Retina (tissue), 1 donor: ENCODE measurements at regions not wholly inside any gene's neighbourhood (a gene's known extent, or its start where the extent isn't known, plus 50 kb on each side); places are given as distances from the start of the nearest gene placed in this dataset.
"Not testable (repeated sequence)": the region's sequence is repeated elsewhere in the genome, so short reads cannot be mapped to it uniquely, and the experiment has no call there.

ENCODE experiments used
- DNase-seq: peaks from one replicate; pipeline ENCODE4 v3.0.0-alpha.2; 2016

- DNase-seq = no peak
Observed at GRCh38 chr9:26220367-26220766, 542.1 kb upstream of the TUSC1 start.

DNA sequence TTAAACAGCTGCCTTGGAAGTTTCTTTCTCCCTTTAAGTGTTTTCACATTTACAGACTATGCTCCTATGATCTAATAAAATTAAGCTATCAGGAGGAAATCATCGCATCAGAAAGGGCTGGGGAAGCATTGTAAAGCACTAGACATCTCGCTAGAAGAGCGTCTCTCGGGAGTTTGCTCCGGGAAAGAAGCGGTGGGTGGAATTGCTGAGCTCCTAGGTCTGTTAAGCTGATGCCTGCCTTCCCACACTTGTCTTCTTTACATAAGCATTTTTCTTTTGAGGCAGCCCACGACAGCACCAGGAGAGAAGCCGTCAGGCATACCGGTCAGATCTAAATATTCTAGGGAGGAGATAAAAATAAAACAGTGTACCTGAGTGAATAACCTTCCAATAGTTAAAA is 541.7 kb upstream of the TUSC1 start:
- peak; percentile 53 for DNase-seq

- DNase-seq = no peak
Observed at GRCh38 chr9:26216702-26217101, 538.5 kb upstream of the TUSC1 start.

GRCh38 chr9:26214713-26215444 is 536.6 kb upstream of the TUSC1 start:
- not testable (repeated sequence) for DNase-seq

- peak; percentile 62 for DNase-seq
Observed at GRCh38 chr9:26210338-26210851, 532.2 kb upstream of the TUSC1 start.

- DNase-seq = no peak
Observed at GRCh38 chr9:26205261-26205660, 527.0 kb upstream of the TUSC1 start.

DNA sequence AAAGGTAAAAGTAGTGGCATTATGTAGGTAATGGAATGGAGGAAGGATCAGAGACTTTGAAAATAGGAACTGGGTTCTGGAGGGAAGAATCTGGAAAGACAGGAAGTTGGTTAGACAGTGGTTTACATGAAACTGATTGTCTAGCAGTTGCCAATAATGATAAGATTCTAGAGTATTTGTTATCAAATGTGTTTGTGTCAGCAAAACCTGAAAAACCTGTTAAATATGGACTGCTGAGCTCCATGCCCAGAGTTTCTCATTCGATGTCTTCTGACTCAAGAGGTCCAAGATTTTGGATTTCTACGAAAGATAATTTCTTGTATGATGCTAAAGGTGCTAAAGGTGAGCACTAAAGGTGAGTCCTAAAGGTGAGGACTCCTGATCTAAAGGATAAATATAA is 515.0 kb upstream of the TUSC1 start:
- no peak for DNase-seq

DNA sequence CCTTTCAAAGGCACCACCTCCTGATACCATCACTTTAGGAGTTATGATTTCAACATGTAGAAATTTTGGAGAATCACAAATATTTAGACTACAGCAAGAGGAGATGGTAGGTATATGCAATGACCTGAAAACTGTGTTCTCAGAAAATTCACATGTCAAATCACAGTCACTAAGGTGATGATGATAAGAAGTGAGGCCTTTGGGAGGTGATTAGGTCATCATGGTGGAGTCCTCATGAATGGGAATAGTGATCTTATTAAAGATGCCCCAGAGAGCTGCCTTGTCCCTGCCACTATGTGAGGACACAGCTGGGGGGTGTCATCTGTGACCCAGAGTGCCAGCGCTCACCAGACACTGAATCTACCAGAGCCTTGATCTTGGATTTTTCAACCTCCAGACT is 513.5 kb upstream of the TUSC1 start:
- no peak for DNase-seq

DNA sequence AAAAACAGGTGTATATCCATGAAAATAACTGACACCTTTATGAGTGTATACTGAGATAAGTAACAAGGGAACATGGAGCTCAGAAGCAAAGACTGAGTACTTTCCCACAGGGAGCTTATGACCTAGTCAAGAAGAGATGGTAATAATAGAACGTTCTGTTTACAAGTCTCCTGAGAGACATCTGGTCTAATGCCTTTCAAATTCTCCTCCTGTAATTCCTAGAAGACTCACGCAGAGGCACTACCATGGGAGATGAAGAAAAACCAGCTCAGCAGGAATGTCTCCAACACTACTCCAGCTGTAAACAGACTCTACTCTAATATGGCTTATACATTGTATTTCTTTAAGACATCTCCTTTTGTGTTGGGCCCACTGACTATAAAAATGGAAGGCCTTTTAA is 503.6 kb upstream of the TUSC1 start:
- no peak for DNase-seq

DNA sequence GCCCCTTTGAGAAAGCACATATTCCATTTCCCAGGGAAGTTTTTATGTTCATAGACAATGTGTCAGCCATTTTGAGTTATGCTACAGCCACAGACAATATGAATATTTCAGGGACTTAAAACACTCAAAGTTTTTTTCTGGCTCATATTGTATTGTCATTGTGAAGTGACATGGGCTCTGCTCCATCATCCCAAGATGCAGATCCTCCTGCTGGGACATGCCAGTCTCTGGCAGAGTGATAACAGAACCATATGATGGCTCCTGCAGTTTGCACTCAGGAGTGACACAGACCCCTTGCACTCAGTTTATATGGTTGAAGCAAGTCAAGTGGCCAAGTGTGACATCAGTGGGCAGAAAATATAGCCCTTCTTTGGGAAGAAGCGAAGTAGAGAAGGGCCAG is 498.4 kb upstream of the TUSC1 start:
- no peak for DNase-seq

- no peak for DNase-seq
Observed at GRCh38 chr9:26175264-26175663, 497.0 kb upstream of the TUSC1 start.

- DNase-seq = no peak
Observed at GRCh38 chr9:26172301-26172700, 494.1 kb upstream of the TUSC1 start.

- no peak for DNase-seq
Observed at GRCh38 chr9:26171691-26172090, 493.4 kb upstream of the TUSC1 start.

GRCh38 chr9:26170190-26170589 is 491.9 kb upstream of the TUSC1 start:
- DNase-seq = no peak

- no peak for DNase-seq
Observed at GRCh38 chr9:26169708-26170107, 491.5 kb upstream of the TUSC1 start.

DNA sequence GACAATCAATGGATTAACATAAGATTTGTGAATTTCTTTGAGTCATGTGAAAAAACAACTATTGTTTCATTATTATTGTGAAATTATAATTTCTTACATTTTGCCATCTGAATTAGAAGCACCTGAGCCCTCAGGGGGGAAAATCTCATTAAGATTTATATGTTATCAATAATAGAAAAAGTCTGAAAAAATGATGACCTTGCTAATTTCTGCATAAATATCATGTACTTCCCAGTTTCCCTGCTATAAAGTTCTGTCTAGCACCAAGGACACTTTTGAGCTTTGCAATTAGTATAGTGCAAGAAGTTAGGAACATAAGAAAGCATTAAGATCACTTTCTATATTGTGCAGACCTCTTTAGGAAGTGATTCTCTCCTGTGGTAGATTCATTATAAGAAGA is 488.3 kb upstream of the TUSC1 start:
- DNase-seq = no peak

- no peak for DNase-seq
Observed at GRCh38 chr9:26165426-26165825, 487.2 kb upstream of the TUSC1 start.

- DNase-seq = no peak
Observed at GRCh38 chr9:26163931-26164330, 485.7 kb upstream of the TUSC1 start.

DNA sequence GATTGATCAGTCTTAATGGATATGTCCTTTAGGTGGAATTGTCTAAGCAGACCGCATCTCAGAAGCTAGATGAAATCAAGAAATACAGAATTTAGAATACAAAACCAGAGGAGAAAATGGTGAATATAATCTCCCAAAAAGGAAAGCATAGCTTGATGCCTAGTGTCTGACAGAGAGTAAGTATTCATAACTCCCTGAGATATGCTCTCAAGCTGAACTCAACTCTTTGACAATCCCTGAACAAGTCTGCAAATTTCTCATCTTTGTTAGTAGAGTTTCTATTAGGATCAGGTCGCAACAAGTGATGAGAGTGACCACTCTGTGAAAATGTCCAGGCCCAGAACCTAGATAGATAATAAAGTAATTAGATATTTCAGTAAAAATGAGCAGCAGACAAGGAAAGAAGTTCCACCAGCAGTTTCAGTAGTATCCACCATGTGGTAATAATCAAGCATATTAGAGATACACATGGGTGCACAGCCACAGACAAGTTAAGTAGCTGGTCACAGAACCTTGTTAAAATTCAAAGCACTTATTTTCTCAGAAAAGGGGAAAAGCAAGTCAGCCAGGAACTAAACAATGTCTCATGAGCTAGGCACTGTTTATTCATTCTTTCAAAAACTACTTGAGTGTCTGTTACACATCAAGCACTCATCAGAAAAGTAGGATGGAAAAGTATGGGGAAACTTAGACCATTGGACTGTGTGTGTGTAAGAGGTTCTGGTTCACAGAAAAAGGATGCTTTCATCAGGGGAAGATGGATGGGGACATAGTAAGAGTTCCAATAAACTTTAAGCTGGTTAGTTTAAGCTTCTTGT is 481.5 kb upstream of the TUSC1 start:
- no peak for DNase-seq

DNA sequence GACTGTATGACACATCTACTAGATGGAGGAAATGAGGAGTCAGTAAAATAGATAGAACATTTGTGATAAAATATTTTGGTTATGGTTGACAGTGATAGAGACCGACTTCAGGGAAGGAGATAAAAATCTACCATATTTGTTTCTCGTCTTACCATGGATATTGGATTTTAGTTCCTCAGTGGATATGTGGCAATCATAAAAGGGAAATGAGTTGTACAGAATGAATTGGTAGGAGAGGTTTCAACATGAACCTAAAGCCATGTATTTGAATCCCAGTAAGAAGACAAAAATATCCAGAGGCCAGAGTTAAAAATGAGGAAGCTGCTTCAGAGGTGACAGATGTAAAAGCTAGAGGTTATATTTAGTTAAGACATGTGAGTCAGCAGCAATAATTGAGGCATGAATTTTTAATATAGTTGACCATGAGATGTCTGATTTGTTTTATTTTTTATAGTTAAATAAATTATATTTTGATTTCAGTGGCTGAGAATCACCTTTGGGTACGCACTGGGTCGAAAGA is 480.4 kb upstream of the TUSC1 start:
- no peak for DNase-seq

GRCh38 chr9:26157411-26157810 is 479.2 kb upstream of the TUSC1 start:
- no peak for DNase-seq

DNA sequence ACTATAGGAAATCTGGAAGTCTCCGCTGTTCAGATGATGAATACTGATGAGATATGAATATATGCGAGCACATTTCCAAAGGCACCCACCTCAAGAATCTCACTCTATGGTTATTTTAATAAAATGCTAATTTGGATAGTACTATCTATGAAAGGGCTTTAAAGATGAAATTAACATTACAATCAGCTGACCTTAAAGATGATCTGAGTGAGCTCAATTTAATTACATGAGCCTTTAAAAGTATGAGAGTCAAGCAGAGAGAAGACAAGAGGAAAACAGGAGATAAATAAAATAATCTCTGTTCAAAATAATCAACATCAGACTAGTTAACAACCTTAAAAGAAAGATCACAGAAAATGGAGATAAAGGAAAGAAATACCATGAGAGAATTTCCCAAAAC is 474.1 kb upstream of the TUSC1 start:
- no peak for DNase-seq

- no peak for DNase-seq
Observed at GRCh38 chr9:26148128-26148527, 469.9 kb upstream of the TUSC1 start.

DNA sequence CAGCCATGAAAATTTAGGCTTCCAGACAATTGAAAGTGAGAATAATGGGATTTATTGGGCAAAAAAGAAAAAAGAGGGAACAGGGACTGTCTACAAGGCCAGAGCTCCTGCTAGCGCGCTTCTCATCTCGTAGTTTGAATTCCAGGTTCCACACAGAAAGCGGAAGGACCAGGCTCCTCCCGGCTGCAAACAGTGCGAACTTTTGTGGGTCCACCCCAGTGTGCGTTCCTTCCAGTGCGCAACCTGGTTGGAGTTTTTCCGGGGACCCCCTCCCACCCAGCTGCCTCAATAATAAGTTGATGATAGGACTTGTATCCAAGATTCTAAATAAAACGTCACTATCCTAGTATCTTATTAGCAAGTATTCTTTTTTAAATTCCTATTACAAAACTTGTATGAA is 467.7 kb upstream of the TUSC1 start:
- no peak for DNase-seq
